ENCODE measurements at regions not wholly inside any gene's neighbourhood (a gene's known extent, or its start where the extent isn't known, plus 50 kb on each side); places are given as distances from the start of the nearest gene placed in this dataset.
A peak's percentile ranks its signal among the peaks of the same experiment; 100 is the strongest.

DNA sequence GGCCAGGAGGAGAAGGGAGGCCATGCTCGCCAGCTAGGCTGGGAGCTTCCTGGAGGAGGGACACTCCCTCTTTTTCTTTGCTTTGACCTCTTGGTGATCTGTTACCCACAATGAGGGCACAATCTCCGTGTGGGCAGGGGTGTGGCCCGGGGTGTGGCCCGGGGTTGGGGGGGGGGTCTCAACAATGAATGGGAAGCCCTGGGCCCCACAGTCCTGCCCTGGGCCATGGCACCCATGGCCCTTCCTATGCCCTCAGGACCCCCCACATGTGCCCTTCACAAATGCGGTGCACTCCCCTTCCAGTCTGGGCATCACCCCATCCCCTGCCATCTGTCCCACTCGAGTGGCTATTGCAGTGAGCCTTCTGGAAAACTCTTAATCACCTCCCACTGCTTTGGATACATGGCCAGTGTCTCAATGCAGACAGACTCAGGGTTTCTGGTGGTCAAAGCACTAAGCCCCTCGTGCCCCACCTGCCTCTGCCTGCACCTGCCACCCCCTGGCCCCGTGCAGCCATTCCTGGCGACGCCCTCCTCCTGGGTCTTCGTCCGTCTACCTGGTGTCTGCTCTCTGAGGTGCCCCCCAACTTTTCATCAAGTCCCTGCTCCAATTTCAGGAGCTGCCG, 611.3 kb downstream of the TBC1D22A start:
- DNase-seq: no peak

- DNase-seq: no peak
Observed at GRCh38 chr22:47372596-47373385, 610.3 kb downstream of the TBC1D22A start.

GRCh38 chr22:47372111-47372581, 609.7 kb downstream of the TBC1D22A start:
- DNase-seq: no peak

DNA sequence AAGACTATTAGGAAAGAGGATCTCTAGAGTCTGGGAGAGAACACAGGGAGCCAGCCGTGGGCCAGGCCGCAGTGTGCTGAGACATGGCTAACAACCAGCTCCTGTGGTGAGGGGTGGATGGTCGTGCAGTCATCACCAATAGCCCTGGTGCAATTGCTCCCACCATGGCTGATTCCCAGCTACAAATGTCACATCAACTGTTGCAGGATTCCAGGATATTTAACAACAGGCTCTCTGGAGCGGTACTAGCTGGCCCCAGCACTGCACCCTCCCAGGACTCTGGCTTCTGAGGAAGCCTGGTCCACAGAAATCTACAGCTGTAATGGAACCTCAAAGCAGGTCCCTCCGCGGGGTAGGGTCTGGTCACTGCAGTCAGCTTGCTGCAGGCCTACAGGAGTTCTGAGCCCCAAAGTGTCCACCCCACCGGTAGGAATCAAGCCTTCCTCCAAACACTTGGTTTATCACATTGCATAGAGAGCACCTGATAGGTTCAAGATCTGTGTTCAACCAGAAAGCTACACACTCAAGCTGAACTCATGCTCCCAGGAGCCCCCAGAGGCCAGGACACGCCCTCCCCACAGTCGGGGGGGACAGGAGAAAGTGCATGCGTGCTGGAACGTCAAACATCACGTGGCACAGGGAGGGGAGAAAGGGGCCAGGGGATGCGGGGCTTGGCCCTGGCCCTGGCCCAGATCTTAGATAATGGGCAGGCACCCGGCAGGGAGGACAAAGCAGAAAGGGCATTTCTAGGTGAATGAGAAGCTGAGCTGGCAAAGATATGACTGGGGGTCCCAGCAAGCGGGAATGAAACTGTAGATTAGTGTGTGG, 609.0 kb downstream of the TBC1D22A start:
- no peak for DNase-seq

DNA sequence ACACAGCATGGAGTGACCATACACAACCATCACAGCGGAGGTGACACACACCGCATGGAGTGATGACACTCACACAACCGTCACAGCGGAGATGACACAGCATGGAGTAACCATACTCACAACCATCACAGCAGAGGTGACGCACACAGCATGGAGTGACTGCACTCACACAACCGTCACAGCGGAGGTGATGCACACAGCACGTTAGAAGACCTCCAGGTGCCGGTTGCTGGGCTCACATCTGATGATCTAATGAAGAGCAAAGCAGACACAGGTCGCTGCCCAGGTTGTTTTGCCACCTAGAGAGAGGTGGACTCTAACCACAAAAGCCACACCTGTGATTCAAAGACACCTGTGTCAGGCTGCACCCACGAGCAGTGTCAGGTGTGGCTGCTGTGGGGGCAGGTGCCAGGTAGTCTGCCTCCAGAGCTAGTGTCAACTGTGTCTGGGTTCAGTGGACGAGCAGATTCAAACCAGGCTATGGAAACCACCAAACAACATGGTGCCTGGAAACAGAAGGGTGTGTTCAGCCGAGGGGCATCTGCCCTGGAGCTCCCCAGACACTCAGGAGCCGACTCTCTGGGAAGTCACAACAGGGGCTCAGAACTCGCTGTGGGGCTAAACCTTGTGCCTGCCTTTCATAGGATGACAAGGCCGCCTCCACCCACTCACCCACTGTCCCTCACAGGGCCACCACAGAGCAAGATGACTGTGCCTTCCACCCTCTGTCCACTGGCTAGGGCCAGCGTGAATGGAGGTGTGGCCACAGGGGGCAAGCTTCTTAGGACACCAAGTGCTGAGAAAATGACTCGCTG, 608.2 kb downstream of the TBC1D22A start:
- no peak for DNase-seq

GRCh38 chr22:47369431-47370015, 607.1 kb downstream of the TBC1D22A start:
- no peak for DNase-seq

DNA sequence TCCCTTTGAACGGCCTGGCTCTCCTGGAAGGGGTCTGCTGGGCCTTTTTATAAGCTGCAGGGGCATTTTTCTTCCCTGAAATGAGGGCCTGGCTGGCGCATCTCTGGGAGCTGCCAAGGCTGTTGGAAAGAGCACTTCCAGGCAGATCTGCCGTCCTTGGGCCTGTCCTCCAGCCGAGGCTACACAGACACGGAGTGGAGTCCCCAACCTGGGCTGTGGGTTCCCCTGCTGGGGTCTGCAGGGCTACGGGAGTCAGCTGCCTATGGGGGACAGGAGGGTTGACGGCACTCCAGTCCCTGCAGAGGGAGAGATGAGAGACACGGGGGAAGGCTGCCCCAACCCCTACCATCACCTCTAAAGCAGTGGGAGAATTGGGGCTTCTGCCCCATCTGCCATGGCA, 606.6 kb downstream of the TBC1D22A start:
- DNase-seq: no peak

GRCh38 chr22:47367993-47368945, 605.8 kb downstream of the TBC1D22A start:
- DNase-seq: no peak

- DNase-seq: no peak
Observed at GRCh38 chr22:47367107-47367690, 604.7 kb downstream of the TBC1D22A start.

- DNase-seq: no peak
Observed at GRCh38 chr22:47366026-47366767, 603.7 kb downstream of the TBC1D22A start.

- no peak for DNase-seq
Observed at GRCh38 chr22:47361247-47361646, 598.8 kb downstream of the TBC1D22A start.

DNA sequence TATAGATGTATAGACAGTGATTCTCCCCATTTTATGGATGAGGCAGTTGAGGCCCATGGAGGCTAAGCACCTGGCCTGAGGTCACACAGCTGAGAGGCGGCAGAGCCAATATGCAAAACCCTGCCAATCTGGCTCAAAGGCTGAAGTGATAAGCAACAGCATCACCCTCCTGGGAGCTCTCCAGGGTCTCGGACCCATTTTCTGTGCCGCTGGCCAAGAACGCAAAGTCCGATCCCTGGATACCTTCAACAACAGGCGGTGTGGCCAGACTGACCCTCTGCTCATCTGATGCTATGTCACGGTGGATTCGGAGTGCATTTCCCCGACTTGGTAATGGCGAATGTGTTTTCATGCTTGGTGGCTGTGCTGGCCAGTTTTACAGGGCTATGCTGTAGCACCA, 595.0 kb downstream of the TBC1D22A start:
- no peak for DNase-seq

DNA sequence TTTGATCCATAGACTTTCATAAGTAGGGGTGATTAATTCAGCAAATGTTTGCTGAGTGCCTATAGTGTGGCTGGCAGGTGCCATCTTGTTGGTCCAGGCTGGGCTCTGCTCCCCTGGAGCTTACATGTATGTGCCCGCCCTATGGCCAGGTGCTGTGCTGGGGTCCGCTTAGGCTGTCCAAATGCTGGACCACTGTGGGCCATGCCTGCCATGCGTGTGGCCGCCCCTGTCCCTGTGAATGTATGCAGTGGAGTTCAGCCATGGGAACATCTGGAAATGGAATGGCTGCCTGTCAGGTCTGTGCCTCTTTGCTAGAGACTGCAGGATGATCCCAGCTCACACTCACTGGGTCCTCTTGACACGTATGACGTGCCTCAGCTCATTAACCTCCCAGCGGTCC, 594.6 kb downstream of the TBC1D22A start:
- DNase-seq: no peak

- DNase-seq: peak; percentile 67
Observed at GRCh38 chr22:47356511-47357011, 594.1 kb downstream of the TBC1D22A start.

DNA sequence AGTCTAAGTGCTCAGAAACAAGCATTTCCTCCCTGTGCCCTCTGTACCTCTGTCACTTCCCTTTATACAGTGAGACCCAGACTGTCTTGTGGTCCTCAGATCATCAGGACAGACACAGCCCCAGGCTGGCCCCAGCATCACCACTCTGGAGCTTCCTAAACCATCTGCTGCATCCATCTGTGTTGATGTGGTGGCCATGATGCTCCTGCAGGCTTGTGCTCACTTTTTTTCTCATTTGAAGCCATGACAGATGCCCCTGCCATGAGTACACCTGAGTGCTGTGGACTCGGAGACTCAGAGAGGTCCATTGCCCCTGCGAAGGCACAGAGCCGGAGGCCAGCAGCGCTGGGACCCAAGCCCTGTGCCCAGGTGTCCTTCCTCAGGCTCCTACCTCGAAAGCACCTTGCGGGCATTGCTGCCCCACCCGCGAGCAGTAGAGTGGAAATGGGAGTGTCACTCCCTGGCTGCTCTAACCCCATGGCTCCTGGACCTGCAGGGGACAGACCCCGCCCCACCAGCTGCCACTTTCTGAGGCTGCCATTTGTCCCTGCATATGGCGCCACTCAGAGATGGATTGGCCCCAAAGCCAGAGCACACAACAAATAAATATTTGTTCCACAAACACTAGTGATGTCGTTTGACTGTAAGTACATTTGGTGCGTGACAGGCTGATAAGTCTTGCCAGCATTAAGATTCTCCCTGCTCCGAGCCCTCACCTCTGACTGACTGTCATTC, 593.5 kb downstream of the TBC1D22A start:
- DNase-seq: peak; percentile 90

DNA sequence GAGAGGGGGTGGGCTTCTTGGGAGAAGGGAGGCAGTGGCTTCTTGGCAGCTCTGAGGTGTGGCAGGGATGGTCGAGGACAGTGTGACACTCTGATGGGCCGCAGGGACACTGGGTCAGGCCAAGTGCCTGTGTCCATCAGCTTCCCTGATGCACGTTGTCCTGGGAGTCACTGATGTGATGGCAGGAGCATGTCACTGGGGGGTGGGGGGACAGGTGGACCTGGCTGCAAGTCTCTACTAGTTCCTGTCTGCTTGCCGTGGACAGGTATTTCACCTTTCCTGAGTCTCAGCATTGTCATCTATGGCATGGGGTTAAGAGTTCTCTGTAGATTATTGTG, 592.9 kb downstream of the TBC1D22A start:
- no peak for DNase-seq

DNA sequence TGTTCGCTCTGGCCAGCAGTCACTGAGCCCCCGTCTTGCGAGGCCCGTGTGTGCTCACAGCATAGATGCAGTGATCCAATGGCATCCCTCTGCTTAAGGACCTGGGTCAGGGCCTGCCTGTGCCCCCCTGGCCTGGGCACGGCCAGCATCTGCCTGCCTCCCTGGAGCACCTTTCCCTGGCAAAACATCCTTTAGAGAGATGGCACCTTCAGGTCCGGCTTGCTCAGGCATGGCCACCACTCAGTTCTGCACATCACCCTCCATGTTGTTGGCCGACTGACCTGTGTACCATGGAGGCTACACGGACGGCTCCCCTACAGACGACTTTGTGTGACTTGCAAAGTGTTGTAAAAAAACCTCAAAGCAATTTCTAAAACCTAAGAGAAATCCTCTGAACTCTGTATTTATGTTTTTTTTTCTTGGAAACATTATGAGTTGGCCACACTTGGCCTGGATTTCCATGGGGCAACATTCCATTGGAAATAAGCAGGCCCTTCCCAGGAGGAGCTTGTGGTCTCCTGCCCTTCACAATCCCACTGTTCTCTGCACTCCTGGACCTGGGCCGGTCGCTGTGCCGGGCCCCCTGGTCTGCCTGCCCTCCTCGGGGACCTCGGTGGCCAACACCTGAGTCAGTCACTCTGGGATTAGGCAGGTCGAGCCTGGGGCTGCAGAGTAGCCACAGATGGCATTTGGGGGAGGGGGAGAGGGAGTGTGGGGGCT, 592.4 kb downstream of the TBC1D22A start:
- DNase-seq: no peak

DNA sequence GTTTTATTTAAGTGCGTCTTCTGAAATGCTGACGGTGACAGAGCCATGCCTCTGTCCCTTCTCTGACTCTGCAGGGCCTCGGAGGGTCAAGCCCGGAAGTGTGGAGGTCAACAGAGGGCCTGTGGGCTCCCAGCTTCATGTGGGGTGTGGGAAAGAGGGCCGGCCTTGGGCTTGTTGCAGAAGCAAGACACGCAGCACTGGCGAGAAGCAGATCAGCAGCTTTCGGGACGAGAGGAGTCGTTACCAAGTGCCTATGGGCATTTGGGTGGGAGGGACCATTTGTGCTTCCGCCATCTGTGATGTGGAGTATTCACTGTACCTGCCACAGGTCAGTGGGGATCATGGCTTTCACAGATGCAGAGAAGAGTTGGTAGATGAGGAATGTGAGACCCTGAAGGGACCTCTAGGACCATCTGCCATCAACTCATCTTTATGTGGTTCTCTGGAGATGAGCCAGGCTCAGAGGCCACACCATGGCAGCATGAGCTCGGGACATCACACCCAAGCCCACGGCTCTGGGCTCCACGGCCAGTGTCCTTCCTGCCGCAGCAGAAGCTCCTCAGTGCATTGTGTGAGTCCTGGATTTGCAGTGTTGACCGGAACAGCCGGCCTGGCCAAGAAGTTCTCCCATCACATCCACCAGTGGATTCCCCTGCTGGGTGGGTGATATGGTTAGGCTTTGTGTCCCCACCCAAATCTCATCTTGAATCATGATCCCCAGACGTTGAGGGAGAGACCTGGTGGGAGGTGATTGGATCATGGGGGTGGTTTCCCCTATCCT, 590.7 kb downstream of the TBC1D22A start:
- DNase-seq: no peak

Data from NCI-H2171 (cell line).